Vagina (tissue), 2 donors: ENCODE measurements at regions not wholly inside any gene's neighbourhood (a gene's known extent, or its start where the extent isn't known, plus 50 kb on each side); places are given as distances from the start of the nearest gene placed in this dataset.

ENCODE experiments used
- CTCF ChIP-seq, 3 experiments: fragments of 450-650 bp in 2 of 3; fragments of 200-600 bp in 1 of 3; sonication (generic) in 1 of 3; IDR thresholded peaks; one replicate each; pipeline ENCODE4 v1.5.1; 2017 to 2019; ENCODE audit warnings: antibody characterized with exemption in 3 of 3, mild to moderate bottlenecking in 2 of 3, moderate library complexity in 2 of 3
- POLR2A ChIP-seq, 2 donors: fragments of 450-650 bp; IDR thresholded peaks; one replicate each; pipeline ENCODE4 v1.6.1; 2017; ENCODE audit warnings: antibody characterized with exemption in 2 of 2, mild to moderate bottlenecking in 2 of 2, moderate library complexity in 2 of 2
- POLR2AphosphoS5 ChIP-seq, 2 donors: sonication (generic); formaldehyde crosslinking; IDR thresholded peaks; one replicate each; pipeline ENCODE4 v1.9.0; 2017; ENCODE audit warnings: antibody characterized with exemption in 2 of 2, mild to moderate bottlenecking in 2 of 2, low read depth in 1 of 2; ENCODE audit not compliant: insufficient read depth in 1 of 2

DNA sequence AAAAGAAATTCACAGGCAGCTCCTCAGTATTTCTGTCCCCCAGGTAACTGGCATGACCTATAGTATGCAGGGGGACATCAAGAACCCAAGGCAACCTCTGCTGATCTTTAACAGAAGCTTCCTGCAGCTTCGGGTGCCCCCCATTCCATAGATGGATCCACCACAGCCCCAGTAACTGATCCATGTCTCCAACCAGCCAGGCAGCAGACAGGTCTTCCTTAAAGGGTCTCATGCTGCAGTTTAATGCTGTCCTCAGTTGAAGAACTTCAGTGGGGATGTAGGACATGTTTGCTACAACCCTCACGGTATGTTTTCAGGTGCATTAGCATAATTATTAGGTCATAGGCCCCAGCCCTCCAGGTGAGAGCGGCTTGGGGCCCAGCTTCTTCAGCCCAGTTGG is 90.9 kb upstream of the OLIG2 start:
- TF ChIP-seq CTCF (IDR thresholded peaks at IDR 0.05) (no peak), POLR2AphosphoS5 (IDR thresholded peaks at IDR 0.05; ENCODE audit: insufficient read depth in 1 of 2, low read depth in 1 of 2) (no peak), POLR2A (IDR thresholded peaks at IDR 0.05) (no peak)
